Endothelial cell of umbilical vein (primary cell): ENCODE measurements at regions not wholly inside any gene's neighbourhood (a gene's known extent, or its start where the extent isn't known, plus 50 kb on each side); places are given as distances from the start of the nearest gene placed in this dataset.

ENCODE experiments used
- BruUV-seq: library from RNA; stranded (reverse); fragments of 400-500 nt; replicated peaks from 2 replicates; lab custom pipeline; 2021; lab: Mats Ljungman, UMichigan
- CTCF ChIA-PET: fragments of 300-600, 350-600 bp; sonication (Branson Sonifier 250); formaldehyde crosslinking; loops from one replicate; lab custom pipeline; 2021; ENCODE audit warnings: antibody characterized with exemption, inconsistent platforms; lab: Charles Lee
- POLR2A ChIA-PET: fragments of 300-600, 350-600 bp; sonication (Branson Sonifier 250); formaldehyde crosslinking; loops from one replicate; lab custom pipeline; 2021; ENCODE audit warnings: antibody characterized with exemption, inconsistent platforms; lab: Charles Lee
- DNase-seq: peaks from one replicate; pipeline ENCODE4 v3.0.0-alpha.2; 2011; ENCODE audit warnings: low read depth, low spot score
- FAIRE-seq: peaks from 2 replicates; lab custom pipeline; 2011; peaks lifted over from hg19 to GRCh38; lab: Jason Lieb, UNC
- H2AFZ ChIP-seq: 2 replicates; pipeline ENCODE4 v1.6.0; 2012; ENCODE audit warnings: low read depth, low read length, control low read depth, inconsistent platforms
- H3K27ac ChIP-seq: 2 replicates; pipeline ENCODE4 v1.5.1; 2011; ENCODE audit warnings: low read depth, mild to moderate bottlenecking, control low read depth, low read length, moderate library complexity; ENCODE audit not compliant: insufficient read depth
- H3K27me3 ChIP-seq, 2 experiments: 2 replicates each; pipeline versions ENCODE4 v1.6.0 to v1.6.1; 2011; ENCODE audit warnings: low read length in 2 of 2, mixed read lengths in 1 of 2; ENCODE audit not compliant: control insufficient read depth in 2 of 2, insufficient read depth in 2 of 2
- H3K36me3 ChIP-seq, 2 experiments: 2 replicates in 1 of 2; 3 replicates in 1 of 2; pipeline ENCODE4 v1.5.1; 2011; ENCODE audit warnings: low read length in 2 of 2, mild to moderate bottlenecking in 1 of 2, moderate library complexity in 1 of 2; ENCODE audit not compliant: control insufficient read depth in 2 of 2, insufficient read depth in 2 of 2; ENCODE audit errors: extremely low read depth in 1 of 2
- H3K4me1 ChIP-seq: 3 replicates; pipeline ENCODE4 v1.5.1; 2011; ENCODE audit warnings: mild to moderate bottlenecking, low read length; ENCODE audit not compliant: control insufficient read depth, insufficient read depth; ENCODE audit errors: extremely low read depth
- H3K4me2 ChIP-seq: 2 replicates; pipeline ENCODE4 v1.6.1; 2011; ENCODE audit warnings: low read length, control low read depth, mixed read lengths; ENCODE audit not compliant: insufficient read depth
- H3K4me3 ChIP-seq, 3 experiments: fragments of 200-600 bp in 1 of 3; sonication (generic), shearing (Covaris generic) in 1 of 3; replicated peaks in 1 of 3; 2 replicates each; pipeline ENCODE4 v1.5.1; 2011 to 2016; ENCODE audit warnings: control low read depth in 3 of 3, low read length in 3 of 3, mild to moderate bottlenecking in 2 of 3, inconsistent platforms in 1 of 3, low read depth in 1 of 3, moderate library complexity in 1 of 3; ENCODE audit not compliant: insufficient read depth in 1 of 3
- H3K79me2 ChIP-seq: 2 replicates; pipeline ENCODE4 v1.6.0; 2012; ENCODE audit warnings: low read length, inconsistent platforms; ENCODE audit not compliant: control insufficient read depth, insufficient read depth
- H3K9ac ChIP-seq: replicated peaks from 2 replicates; pipeline ENCODE3; 2011; ENCODE audit warnings: low read length, control low read depth; ENCODE audit not compliant: insufficient read depth; ENCODE audit errors: extremely low read depth
- H3K9me1 ChIP-seq: replicated peaks from 3 replicates; pipeline ENCODE4 v1.6.0; 2011; ENCODE audit warnings: mild to moderate bottlenecking, low read length; ENCODE audit not compliant: control insufficient read depth, insufficient read depth; ENCODE audit errors: extremely low read depth
- H3K9me3 ChIP-seq: replicated peaks from 2 replicates; pipeline ENCODE4 v1.5.1; 2012; ENCODE audit warnings: low read length, inconsistent platforms; ENCODE audit not compliant: control insufficient read depth, insufficient read depth
- H4K20me1 ChIP-seq: replicated peaks from 2 replicates; pipeline ENCODE3; 2011; ENCODE audit warnings: mild to moderate bottlenecking, low read length; ENCODE audit not compliant: control insufficient read depth, insufficient read depth; ENCODE audit errors: extremely low read depth
- EZH2 ChIP-seq: IDR thresholded peaks from 2 replicates; pipeline ENCODE4 v1.6.1; 2012; ENCODE audit warnings: borderline replicate concordance, low read depth, mild to moderate bottlenecking, moderate library complexity, low read length, inconsistent platforms; ENCODE audit not compliant: severe bottlenecking
- FOS ChIP-seq: IDR thresholded peaks from 2 replicates; pipeline ENCODE4 v1.6.1; 2011; ENCODE audit warnings: mild to moderate bottlenecking, low read length, moderate library complexity, borderline replicate concordance; ENCODE audit not compliant: insufficient read depth
- GATA2 ChIP-seq: IDR thresholded peaks from 2 replicates; pipeline ENCODE4 v1.7.0; 2011; ENCODE audit warnings: low read depth, mild to moderate bottlenecking, moderate library complexity, mixed read lengths, low read length; ENCODE audit not compliant: insufficient read length, insufficient read depth
- JUN ChIP-seq: IDR thresholded peaks from 2 replicates; pipeline ENCODE4 v1.6.1; 2011; ENCODE audit warnings: borderline replicate concordance, low read depth; ENCODE audit not compliant: insufficient read length, insufficient read depth
- MYC ChIP-seq: IDR thresholded peaks from one replicate; pipeline ENCODE4 v1.6.1; 2011; ENCODE audit warnings: mild to moderate bottlenecking, low read depth, low read length
- POLR2A ChIP-seq: IDR thresholded peaks from 2 replicates; pipeline ENCODE4 v1.6.1; 2012; ENCODE audit warnings: low read depth, mild to moderate bottlenecking, control low read depth, low read length
- POLR2AphosphoS5 ChIP-seq: IDR thresholded peaks from 2 replicates; pipeline ENCODE4 v1.6.1; 2012; ENCODE audit warnings: low read depth, mild to moderate bottlenecking, control low read depth, low read length, moderate library complexity; ENCODE audit not compliant: insufficient read depth
- dilution Hi-C: fragments of 300-500 bp; cut with MboI; formaldehyde crosslinking; loops from one replicate; pipeline ENCODE4 v1.15.0; 2019; ENCODE audit warnings: low sequenced_read_pairs; ENCODE audit not compliant: extremely low pct_ligation_motif_present
- intact Hi-C: fragments of 100-400 bp; cut with micrococcal nuclease; formaldehyde crosslinking; loops from one replicate; pipeline ENCODE4 v1.10.0; 2022
- TF ChIP-seq, protein P1 (sequence below), 2 donors: IDR thresholded peaks; 1 replicate in 1 of 2; 2 replicates in 1 of 2; pipeline ENCODE4 v1.5.1; 2011; ENCODE audit warnings: low read length in 2 of 2, mild to moderate bottlenecking in 2 of 2, moderate library complexity in 2 of 2, control low read depth in 1 of 2, inconsistent platforms in 1 of 2, low read depth in 1 of 2; ENCODE audit not compliant: insufficient read depth in 1 of 2; ENCODE audit errors: extremely low read depth in 1 of 2

DNA sequence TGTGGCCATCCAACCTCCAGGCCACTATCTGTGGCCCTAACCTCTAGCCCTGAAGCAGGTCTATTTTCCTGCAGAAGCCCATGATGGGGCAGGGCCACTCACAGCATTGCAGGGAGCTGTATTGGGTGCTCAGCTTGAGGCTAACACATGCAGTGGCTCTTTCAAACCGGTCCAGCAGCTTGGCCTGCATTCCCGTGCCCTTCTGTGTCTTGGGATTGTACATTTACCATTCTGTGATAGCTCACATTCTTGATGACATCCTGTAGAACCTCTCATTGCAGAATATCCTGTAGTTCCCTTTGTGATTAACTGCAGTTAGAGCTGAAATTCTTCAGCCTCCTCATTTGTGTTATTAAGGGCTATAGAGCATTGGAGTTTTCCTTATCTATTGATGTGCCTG is 60.8 kb upstream of the ANKRD34C start:
- H3K27ac ChIP-seq: no peak overlapping the region
- TF ChIP-seq FOS: no peak
- no peak for TF ChIP-seq EZH2
- TF ChIP-seq MYC: no peak
- no peak for TF ChIP-seq JUN
- no peak for TF ChIP-seq GATA2
- TF ChIP-seq POLR2A: no peak
- no peak for TF ChIP-seq POLR2AphosphoS5
- TF ChIP-seq, protein P1, sequence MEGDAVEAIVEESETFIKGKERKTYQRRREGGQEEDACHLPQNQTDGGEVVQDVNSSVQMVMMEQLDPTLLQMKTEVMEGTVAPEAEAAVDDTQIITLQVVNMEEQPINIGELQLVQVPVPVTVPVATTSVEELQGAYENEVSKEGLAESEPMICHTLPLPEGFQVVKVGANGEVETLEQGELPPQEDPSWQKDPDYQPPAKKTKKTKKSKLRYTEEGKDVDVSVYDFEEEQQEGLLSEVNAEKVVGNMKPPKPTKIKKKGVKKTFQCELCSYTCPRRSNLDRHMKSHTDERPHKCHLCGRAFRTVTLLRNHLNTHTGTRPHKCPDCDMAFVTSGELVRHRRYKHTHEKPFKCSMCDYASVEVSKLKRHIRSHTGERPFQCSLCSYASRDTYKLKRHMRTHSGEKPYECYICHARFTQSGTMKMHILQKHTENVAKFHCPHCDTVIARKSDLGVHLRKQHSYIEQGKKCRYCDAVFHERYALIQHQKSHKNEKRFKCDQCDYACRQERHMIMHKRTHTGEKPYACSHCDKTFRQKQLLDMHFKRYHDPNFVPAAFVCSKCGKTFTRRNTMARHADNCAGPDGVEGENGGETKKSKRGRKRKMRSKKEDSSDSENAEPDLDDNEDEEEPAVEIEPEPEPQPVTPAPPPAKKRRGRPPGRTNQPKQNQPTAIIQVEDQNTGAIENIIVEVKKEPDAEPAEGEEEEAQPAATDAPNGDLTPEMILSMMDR (IDR thresholded peaks at IDR 0.05; ENCODE audit: extremely low read depth in 1 of 2, insufficient read depth in 1 of 2, low read depth in 1 of 2, low read length in 2 of 2): no peak
- DNase-seq (no peak), FAIRE-seq (no peak)
- no peaks in the 10 kb centered on the region for H3K9me1 ChIP-seq
- intact Hi-C loops (no loop called here), dilution Hi-C loops (no loop called here)
- no peaks in the 10 kb centered on the region for H3K4me1 ChIP-seq
- H3K4me3 ChIP-seq: no peak overlapping the region
- H2AFZ ChIP-seq: no peak overlapping the region
- H3K4me2 ChIP-seq: no peak overlapping the region
- ChIA-PET CTCF (interaction anchor here (1.0 kb wide), 1 partner anchor 37 kb away, joined by 3 read pairs; no protein-coding TSS in a partner anchor), POLR2A (no interaction called here)
- no peak overlapping the region for H3K9ac ChIP-seq
- H3K9me3 ChIP-seq: no peaks in the 10 kb centered on the region
- H3K27me3 ChIP-seq: no peaks in the 10 kb centered on the region
- BruUV-seq: no TSS peak
- no peaks in the 10 kb centered on the region for H3K36me3 ChIP-seq
- no peaks in the 10 kb centered on the region for H3K79me2 ChIP-seq
- H4K20me1 ChIP-seq: no peaks in the 10 kb centered on the region
